ENCODE measurements at regions not wholly inside any gene's neighbourhood (a gene's known extent, or its start where the extent isn't known, plus 50 kb on each side); places are given as distances from the start of the nearest gene placed in this dataset.

GRCh38 chr20:12262747-12263146, 345.1 kb downstream of the BTBD3 start:
- no peak for DNase-seq (ENCODE audit: low spot score, unreplicated experiment)
- H3K36me3 Mint-ChIP-seq (ENCODE audit: insufficient read depth): no peaks in the 10 kb centered on the region
- no peak overlapping the region for H3K4me3 Mint-ChIP-seq (ENCODE audit: low read depth)
- no peaks in the 10 kb centered on the region for H3K4me1 Mint-ChIP-seq (ENCODE audit: low read depth)
- no peaks in the 10 kb centered on the region for H3K27me3 Mint-ChIP-seq
- H3K9me3 Mint-ChIP-seq (ENCODE audit: low read depth): no peaks in the 10 kb centered on the region
- TF ChIP-seq CTCF (IDR thresholded peaks at IDR 0.05; ENCODE audit: unreplicated experiment): no peak
- H3K27ac Mint-ChIP-seq: no peak overlapping the region

GRCh38 chr20:12264711-12265110, 347.0 kb downstream of the BTBD3 start:
- no peaks in the 10 kb centered on the region for H3K4me1 Mint-ChIP-seq (ENCODE audit: low read depth)
- no peaks in the 10 kb centered on the region for H3K27me3 Mint-ChIP-seq
- no peaks in the 10 kb centered on the region for H3K36me3 Mint-ChIP-seq (ENCODE audit: insufficient read depth)
- no peak for DNase-seq (ENCODE audit: low spot score, unreplicated experiment)
- H3K9me3 Mint-ChIP-seq (ENCODE audit: low read depth): no peaks in the 10 kb centered on the region
- TF ChIP-seq CTCF (IDR thresholded peaks at IDR 0.05; ENCODE audit: unreplicated experiment): no peak
- no peak overlapping the region for H3K4me3 Mint-ChIP-seq (ENCODE audit: low read depth)
- no peak overlapping the region for H3K27ac Mint-ChIP-seq

GRCh38 chr20:12265662-12266061, 348.0 kb downstream of the BTBD3 start:
- Mint-ChIP-seq H3K4me1 (ENCODE audit: low read depth) (no peaks in the 10 kb centered on the region), H3K9me3 (ENCODE audit: low read depth) (no peaks in the 10 kb centered on the region), H3K27ac (no peak overlapping the region), H3K4me3 (ENCODE audit: low read depth) (no peak overlapping the region), H3K27me3 (no peaks in the 10 kb centered on the region), H3K36me3 (ENCODE audit: insufficient read depth) (no peaks in the 10 kb centered on the region)
- TF ChIP-seq CTCF (IDR thresholded peaks at IDR 0.05; ENCODE audit: unreplicated experiment): no peak
- no peak for DNase-seq (ENCODE audit: low spot score, unreplicated experiment)

GRCh38 chr20:12269579-12269978, 351.9 kb downstream of the BTBD3 start:
- no peaks in the 10 kb centered on the region for H3K4me1 Mint-ChIP-seq (ENCODE audit: low read depth)
- no peak overlapping the region for H3K27ac Mint-ChIP-seq
- TF ChIP-seq CTCF (IDR thresholded peaks at IDR 0.05; ENCODE audit: unreplicated experiment): no peak
- no peaks in the 10 kb centered on the region for H3K9me3 Mint-ChIP-seq (ENCODE audit: low read depth)
- H3K36me3 Mint-ChIP-seq (ENCODE audit: insufficient read depth): no peaks in the 10 kb centered on the region
- H3K4me3 Mint-ChIP-seq (ENCODE audit: low read depth): no peak overlapping the region
- no peak for DNase-seq (ENCODE audit: low spot score, unreplicated experiment)
- no peaks in the 10 kb centered on the region for H3K27me3 Mint-ChIP-seq

- Mint-ChIP-seq H3K4me3 (ENCODE audit: low read depth) (no peak overlapping the region), H3K36me3 (ENCODE audit: insufficient read depth) (no peaks in the 10 kb centered on the region), H3K4me1 (ENCODE audit: low read depth) (no peaks in the 10 kb centered on the region), H3K27me3 (no peaks in the 10 kb centered on the region), H3K9me3 (ENCODE audit: low read depth) (no peaks in the 10 kb centered on the region), H3K27ac (no peak overlapping the region)
- TF ChIP-seq CTCF (IDR thresholded peaks at IDR 0.05; ENCODE audit: unreplicated experiment): no peak
- DNase-seq (ENCODE audit: low spot score, unreplicated experiment): no peak
Measured at GRCh38 chr20:12270863-12271262, 353.2 kb downstream of the BTBD3 start.

Measured in progenitor cell of endocrine pancreas (in vitro differentiated cells).